Ishikawa (cell line): ENCODE measurements at regions not wholly inside any gene's neighbourhood (a gene's known extent, or its start where the extent isn't known, plus 50 kb on each side); places are given as distances from the start of the nearest gene placed in this dataset.
A peak's percentile ranks its signal among the peaks of the same experiment; 100 is the strongest.

Experiments
- CEBPB ChIP-seq: IDR thresholded peaks from 2 replicates; pipeline ENCODE4 v1.6.1; 2012
- CREB1 ChIP-seq: IDR thresholded peaks from 2 replicates; pipeline ENCODE4 v1.6.1; 2012; ENCODE audit warnings: low read depth
- EGR1 ChIP-seq: IDR thresholded peaks from 2 replicates; pipeline ENCODE4 v1.6.1; 2012
- EP300 ChIP-seq: IDR thresholded peaks from 2 replicates; pipeline ENCODE4 v1.6.1; 2012; ENCODE audit warnings: borderline replicate concordance
- FOXM1 ChIP-seq: IDR thresholded peaks from 2 replicates; pipeline ENCODE4 v1.6.1; 2012; ENCODE audit warnings: low read depth, borderline replicate concordance
- NFIC ChIP-seq: IDR thresholded peaks from 2 replicates; pipeline ENCODE4 v1.6.1; 2012
- RAD21 ChIP-seq: IDR thresholded peaks from 2 replicates; pipeline ENCODE4 v1.6.1; 2012; ENCODE audit warnings: low read depth
- TAF1 ChIP-seq: IDR thresholded peaks from 2 replicates; pipeline ENCODE4 v1.6.1; 2012; ENCODE audit warnings: low read depth, mild to moderate bottlenecking
- TCF12 ChIP-seq: IDR thresholded peaks from 2 replicates; pipeline ENCODE4 v1.6.1; 2012; ENCODE audit warnings: low read depth
- TEAD4 ChIP-seq: IDR thresholded peaks from 2 replicates; pipeline ENCODE4 v1.6.1; 2012
- YY1 ChIP-seq: IDR thresholded peaks from 2 replicates; pipeline ENCODE4 v1.6.1; 2012; ENCODE audit warnings: low read depth
- ZBTB7A ChIP-seq: IDR thresholded peaks from 2 replicates; pipeline ENCODE4 v1.6.1; 2012; ENCODE audit warnings: low read depth
- TF ChIP-seq, protein P1 (sequence below): IDR thresholded peaks from 2 replicates; pipeline ENCODE4 v1.6.1; 2012; ENCODE audit warnings: low read depth, mild to moderate bottlenecking
- TF ChIP-seq, protein P2 (sequence below): IDR thresholded peaks from 2 replicates; pipeline ENCODE4 v1.6.1; 2012
- TF ChIP-seq, protein P3 (sequence below): IDR thresholded peaks from 2 replicates; pipeline ENCODE4 v1.6.1; 2012

DNA sequence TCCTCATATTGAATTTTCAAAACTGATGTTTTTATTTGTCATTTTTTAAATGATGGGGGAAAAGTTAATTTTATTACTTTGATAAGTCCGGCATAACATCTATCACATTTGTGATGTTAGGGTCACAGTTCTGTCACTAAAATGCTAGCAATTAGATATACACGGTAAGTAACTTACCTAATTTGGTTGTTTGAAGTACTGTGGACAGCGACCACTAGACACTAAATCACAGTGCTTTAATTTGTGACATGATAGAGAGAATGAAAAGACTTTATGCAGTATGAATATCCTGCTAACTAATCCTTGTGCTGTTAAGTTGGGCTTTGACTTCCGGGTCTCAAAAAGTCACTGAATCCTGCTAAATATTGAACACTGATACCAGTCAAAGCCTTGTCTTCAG is 857.3 kb upstream of the KCND2 start:
- TF ChIP-seq EGR1 (no peak), TAF1 (no peak), TEAD4 (no peak)
- TF ChIP-seq, protein P1, sequence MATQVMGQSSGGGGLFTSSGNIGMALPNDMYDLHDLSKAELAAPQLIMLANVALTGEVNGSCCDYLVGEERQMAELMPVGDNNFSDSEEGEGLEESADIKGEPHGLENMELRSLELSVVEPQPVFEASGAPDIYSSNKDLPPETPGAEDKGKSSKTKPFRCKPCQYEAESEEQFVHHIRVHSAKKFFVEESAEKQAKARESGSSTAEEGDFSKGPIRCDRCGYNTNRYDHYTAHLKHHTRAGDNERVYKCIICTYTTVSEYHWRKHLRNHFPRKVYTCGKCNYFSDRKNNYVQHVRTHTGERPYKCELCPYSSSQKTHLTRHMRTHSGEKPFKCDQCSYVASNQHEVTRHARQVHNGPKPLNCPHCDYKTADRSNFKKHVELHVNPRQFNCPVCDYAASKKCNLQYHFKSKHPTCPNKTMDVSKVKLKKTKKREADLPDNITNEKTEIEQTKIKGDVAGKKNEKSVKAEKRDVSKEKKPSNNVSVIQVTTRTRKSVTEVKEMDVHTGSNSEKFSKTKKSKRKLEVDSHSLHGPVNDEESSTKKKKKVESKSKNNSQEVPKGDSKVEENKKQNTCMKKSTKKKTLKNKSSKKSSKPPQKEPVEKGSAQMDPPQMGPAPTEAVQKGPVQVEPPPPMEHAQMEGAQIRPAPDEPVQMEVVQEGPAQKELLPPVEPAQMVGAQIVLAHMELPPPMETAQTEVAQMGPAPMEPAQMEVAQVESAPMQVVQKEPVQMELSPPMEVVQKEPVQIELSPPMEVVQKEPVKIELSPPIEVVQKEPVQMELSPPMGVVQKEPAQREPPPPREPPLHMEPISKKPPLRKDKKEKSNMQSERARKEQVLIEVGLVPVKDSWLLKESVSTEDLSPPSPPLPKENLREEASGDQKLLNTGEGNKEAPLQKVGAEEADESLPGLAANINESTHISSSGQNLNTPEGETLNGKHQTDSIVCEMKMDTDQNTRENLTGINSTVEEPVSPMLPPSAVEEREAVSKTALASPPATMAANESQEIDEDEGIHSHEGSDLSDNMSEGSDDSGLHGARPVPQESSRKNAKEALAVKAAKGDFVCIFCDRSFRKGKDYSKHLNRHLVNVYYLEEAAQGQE, result peak; percentile 54; the same call in 1 of the 2 replicates

DNA sequence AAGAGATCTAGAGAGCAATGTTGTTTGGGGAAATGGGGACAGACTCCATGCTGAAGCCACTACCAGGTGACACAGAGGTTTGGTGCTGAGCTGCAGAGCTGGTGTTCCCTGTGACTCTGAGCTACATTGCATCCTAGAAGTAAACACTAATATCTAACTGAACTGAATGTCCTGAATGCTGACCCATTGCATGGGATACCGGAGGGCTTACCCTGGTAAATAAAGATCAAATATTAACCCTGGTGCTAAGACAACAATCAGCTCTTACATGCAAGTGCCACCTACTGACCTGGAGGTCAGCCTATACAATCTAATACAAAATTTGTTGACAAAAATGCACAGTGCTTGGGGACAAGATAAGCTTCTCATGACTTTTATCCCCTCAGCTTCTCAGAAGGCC is 851.3 kb upstream of the KCND2 start:
- no peak for TF ChIP-seq FOXM1
- no peak for TF ChIP-seq TEAD4

DNA sequence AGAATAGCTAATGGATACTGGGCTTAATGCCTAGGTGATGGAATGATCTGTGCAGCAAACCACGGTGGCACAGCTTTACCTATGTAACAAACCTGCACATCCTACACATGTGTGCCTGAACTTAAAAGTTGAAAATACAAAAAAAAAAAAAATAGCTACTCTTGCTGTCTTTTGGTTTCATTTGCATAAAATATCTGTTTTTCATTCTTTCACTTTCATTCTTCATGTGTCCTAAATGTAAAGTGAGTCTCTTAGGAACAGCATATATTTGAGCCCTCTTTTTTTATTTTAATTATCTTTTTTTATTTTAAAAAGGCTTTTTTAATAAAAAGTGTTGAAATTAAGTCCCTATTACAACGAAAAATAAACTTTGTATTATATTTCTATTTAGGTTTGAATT is 836.1 kb upstream of the KCND2 start:
- TF ChIP-seq NFIC, result no peak
- TF ChIP-seq EGR1, result no peak
- no peak for TF ChIP-seq FOXM1
- no peak for TF ChIP-seq RAD21
- TF ChIP-seq TAF1, result no peak
- TF ChIP-seq ZBTB7A, result no peak

DNA sequence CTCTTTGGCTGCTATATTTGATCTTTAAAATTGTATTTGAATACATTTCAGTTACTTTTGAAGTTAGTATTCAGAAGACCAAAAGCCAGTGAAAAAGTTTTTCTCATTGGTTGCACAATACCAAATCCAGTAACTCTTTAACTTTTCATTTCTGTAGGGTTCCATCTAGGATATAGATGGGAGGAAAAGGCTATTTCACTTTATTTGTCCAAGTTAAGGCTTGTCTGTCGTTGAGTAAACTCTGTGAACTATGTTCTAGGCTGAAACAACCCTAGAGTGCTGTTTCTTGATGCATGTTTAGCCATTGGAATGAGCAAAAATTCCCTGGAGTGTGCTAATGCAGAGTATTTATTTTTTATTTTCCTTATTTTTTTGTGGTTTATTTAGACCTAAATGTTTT is 834.7 kb upstream of the KCND2 start:
- TF ChIP-seq YY1 (no peak), NFIC (no peak), ZBTB7A (no peak), CEBPB (no peak), EP300 (no peak), FOXM1 (no peak), RAD21 (no peak), CREB1 (no peak), TEAD4 (no peak), TAF1 (no peak), EGR1 (no peak), TCF12 (no peak)
- TF ChIP-seq, protein P2, sequence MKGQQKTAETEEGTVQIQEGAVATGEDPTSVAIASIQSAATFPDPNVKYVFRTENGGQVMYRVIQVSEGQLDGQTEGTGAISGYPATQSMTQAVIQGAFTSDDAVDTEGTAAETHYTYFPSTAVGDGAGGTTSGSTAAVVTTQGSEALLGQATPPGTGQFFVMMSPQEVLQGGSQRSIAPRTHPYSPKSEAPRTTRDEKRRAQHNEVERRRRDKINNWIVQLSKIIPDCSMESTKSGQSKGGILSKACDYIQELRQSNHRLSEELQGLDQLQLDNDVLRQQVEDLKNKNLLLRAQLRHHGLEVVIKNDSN, result no peak
- TF ChIP-seq, protein P1, result no peak
- TF ChIP-seq, protein P3, sequence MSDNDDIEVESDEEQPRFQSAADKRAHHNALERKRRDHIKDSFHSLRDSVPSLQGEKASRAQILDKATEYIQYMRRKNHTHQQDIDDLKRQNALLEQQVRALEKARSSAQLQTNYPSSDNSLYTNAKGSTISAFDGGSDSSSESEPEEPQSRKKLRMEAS, result no peak

DNA sequence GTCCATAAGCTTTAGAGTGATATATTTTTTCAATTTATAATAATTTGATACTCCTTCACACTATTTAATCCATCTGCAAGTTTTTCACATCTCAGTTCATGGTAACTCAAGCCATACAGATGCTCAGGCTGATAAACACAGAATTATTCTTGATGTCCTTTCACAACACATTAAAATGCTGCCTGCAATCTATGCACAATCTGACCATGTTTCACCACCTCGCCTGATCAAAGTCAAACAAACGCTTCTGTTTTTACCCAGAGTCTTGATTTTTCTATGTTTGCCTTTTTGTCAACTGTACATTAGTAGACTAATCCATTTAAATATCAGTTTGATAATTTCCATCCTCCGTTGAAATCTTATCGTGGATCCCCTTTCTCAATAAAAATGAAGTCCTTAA is 833.8 kb upstream of the KCND2 start:
- TF ChIP-seq, protein P1, result no peak
- TF ChIP-seq EP300, result no peak
- TF ChIP-seq TCF12, result no peak
- TF ChIP-seq TEAD4, result no peak
- no peak for TF ChIP-seq FOXM1
- no peak for TF ChIP-seq NFIC
- TF ChIP-seq, protein P3, result no peak
- TF ChIP-seq RAD21, result no peak
- TF ChIP-seq YY1, result no peak
- TF ChIP-seq ZBTB7A, result no peak
- TF ChIP-seq, protein P2, result no peak
- no peak for TF ChIP-seq CEBPB
- no peak for TF ChIP-seq CREB1
- no peak for TF ChIP-seq TAF1
- no peak for TF ChIP-seq EGR1

DNA sequence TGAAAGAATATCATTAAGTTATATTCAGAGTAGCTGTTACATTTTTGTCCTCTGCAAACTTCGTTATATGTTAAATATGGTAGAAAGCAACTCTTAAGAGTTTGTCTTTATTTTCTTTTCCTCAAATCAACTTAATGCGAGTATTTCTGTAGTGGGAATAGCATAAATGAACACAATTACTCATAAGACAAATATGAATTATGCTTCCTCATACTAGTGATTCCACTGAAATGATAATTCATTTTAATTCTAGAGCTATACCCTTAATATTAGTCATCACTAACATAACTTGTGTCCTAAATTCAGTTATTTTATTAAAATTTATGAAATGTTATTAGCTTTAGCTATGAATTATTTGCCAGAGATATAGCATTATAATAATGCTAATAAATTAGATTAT is 820.6 kb upstream of the KCND2 start:
- TF ChIP-seq, protein P3, result no peak
- TF ChIP-seq EP300 (no peak), TEAD4 (no peak), CREB1 (no peak), NFIC (no peak), ZBTB7A (no peak), RAD21 (no peak), FOXM1 (no peak), TAF1 (no peak), EGR1 (no peak), TCF12 (no peak), YY1 (no peak)
- TF ChIP-seq, protein P1, result no peak
